ENCODE measurements at regions not wholly inside any gene's neighbourhood (a gene's known extent, or its start where the extent isn't known, plus 50 kb on each side); places are given as distances from the start of the nearest gene placed in this dataset.

GRCh38 chr4:160795216-160795615 lies 1368.6 kb downstream of the FSTL5 start:
- in situ Hi-C loops (cut with HindIII; ENCODE audit: low sequenced_read_pairs): no loop called here

DNA sequence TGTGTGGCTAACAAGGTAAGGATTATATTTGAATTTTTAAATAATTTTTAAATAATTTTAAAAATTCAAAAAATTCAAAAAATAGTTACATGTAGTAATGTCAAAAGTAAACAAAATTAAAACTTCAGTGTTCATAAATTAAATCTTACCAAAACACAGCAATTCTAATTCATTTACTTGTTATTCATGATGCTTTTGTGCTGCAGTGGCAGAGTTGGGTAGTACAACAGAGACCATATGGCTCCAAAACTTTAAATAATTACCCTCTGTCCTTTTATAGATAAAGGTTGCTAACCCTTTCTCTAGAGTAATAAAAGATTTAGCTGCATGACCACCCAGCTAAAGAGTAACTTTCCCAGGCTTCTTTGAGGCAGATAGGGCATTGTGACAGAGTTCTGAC lies 1355.6 kb downstream of the FSTL5 start:
- in situ Hi-C loops (cut with HindIII; ENCODE audit: low sequenced_read_pairs): no loop called here

GRCh38 chr4:160809576-160809975 lies 1354.2 kb downstream of the FSTL5 start:
- in situ Hi-C loops (cut with HindIII; ENCODE audit: low sequenced_read_pairs): no loop called here

DNA sequence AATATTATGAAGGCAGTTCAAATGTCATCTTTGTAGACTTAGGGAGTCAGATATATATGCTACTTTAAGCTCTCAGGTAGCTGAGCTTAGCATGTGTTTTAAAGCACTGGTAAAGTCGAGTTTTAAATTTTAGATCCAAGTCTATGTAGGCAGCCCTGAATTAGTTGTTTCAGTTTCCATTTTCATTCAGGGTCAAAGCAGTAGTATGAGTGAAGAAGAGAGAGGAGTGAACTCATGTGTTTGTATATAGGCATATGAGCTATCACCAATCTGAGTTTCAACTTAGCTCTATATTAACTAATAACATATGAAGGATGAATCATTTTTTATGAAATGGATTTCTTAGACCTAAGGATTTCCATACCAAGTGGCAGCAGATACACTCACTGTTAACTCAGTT lies 1353.4 kb downstream of the FSTL5 start:
- in situ Hi-C loops (cut with HindIII; ENCODE audit: low sequenced_read_pairs): no loop called here

- in situ Hi-C loops (cut with HindIII; ENCODE audit: low sequenced_read_pairs): no loop called here
These were observed 1352.9 kb downstream of the FSTL5 start for GRCh38 chr4:160810941-160811340.

- in situ Hi-C loops (cut with HindIII; ENCODE audit: low sequenced_read_pairs): no loop called here
These were observed 1351.8 kb downstream of the FSTL5 start for GRCh38 chr4:160811956-160812355.

DNA sequence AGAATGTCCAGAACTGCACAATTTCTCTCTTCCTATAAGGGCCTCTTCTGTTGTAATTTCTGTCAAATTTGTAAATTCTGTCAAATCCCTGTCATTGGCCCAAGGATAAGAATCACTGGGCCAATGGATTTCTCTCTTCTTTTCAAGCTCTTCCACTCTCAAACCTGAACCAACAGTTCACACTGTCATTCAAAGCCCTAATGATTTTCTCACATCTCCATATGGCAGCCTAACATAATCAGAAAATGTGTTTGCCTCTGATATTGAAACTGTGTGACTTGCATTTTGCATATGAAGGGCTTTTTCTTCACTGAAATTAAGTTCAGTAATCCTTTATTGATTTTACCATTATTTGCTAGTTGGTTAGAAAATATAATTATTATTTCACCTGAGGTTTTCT lies 1349.1 kb downstream of the FSTL5 start:
- in situ Hi-C loops (cut with HindIII; ENCODE audit: low sequenced_read_pairs): no loop called here

- in situ Hi-C loops (cut with HindIII; ENCODE audit: low sequenced_read_pairs): no loop called here
These were observed 1345.2 kb downstream of the FSTL5 start for GRCh38 chr4:160818571-160818970.

GRCh38 chr4:160819791-160820190 lies 1344.0 kb downstream of the FSTL5 start:
- in situ Hi-C loops (cut with HindIII; ENCODE audit: low sequenced_read_pairs): no loop called here

DNA sequence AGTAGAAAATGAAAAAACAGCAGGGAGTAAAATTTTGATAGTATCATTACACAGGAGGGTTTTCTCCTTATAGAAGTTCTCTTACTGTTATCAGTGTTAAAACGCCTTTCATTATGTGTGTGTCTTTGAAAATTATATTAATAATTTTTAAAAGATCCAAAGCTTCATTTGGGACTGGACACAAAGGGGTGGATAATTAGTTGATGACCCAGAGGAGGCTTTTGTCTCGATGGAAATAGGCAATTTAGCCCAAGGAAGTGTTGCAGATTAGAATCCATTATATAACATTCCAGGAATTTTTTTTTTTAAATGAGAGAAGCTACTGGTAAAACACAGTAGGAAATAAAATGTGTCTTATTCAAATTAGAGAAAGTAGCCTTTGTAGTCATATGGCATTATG lies 1339.3 kb downstream of the FSTL5 start:
- in situ Hi-C loops (cut with HindIII; ENCODE audit: low sequenced_read_pairs): no loop called here

DNA sequence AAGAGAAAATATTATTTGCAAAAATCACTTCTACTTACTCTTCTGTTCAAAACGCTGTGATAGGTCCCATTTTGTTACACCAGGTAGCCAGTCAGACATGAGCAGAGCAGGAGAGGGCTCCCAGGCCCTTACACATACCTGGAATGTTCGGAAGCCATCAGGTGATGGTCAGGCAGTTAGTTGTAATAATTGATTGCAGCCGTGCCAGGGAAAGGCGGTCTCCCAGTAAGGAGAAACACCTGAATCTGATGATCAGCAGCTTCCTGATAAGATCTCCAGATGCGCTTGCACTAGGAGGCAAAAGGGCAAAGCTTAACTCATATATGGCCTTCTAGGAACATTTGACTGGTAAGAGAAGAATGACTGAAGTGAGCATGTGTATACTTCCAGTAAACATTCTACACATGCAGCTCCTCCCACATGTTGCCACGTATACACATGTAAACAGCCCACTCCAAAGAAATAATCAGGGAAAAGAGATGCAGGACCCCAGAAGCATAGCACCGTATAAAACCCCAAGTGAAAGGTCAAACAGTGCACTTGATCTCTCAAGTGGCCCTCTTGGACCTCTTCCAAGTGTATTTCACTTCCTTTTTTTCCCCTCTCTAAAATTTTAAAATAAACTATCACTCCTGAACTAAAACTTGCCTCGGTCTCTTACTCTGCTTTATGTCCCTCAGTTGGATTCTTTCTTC lies 1338.0 kb downstream of the FSTL5 start:
- in situ Hi-C loops (cut with HindIII; ENCODE audit: low sequenced_read_pairs): no loop called here

DNA sequence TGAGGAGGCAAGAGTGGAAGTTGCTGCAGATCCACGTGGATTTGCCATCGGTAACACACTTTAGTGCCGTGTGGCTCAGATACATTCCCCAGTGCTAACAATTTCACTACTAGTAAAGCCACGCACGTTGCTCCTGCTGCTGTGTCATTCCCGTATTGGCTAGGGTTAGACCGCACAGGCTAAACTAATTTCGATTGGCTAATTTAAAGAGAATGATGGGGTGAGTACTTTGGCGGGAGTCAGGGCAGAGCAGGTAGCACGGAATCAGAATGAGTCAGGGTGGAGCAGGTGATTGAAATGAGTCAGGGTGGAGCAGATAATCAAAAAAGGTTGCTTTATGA lies 1337.5 kb downstream of the FSTL5 start:
- in situ Hi-C loops (cut with HindIII; ENCODE audit: low sequenced_read_pairs): no loop called here

- in situ Hi-C loops (cut with HindIII; ENCODE audit: low sequenced_read_pairs): no loop called here
These were observed 1332.5 kb downstream of the FSTL5 start for GRCh38 chr4:160831165-160831922.

DNA sequence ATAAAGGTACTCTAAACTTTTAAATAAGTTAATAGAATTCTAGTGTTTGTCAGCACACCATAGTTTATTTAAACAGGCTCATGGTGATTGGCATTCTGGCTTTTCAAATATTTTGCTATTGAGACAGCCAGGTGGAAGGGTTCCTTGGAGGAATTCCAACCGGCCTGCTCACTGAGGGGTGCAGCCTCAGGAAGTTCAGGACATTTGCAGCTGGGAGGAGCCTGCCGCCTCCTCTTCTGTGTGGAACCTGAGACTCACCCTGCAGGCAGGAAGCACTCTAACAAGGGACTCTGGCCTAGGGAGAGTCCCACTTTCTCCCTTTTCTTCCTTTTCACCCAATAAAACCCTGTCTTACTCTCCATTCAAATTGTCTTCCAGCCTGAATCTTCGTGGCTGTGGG lies 1328.0 kb downstream of the FSTL5 start:
- in situ Hi-C loops (cut with HindIII; ENCODE audit: low sequenced_read_pairs): no loop called here

DNA sequence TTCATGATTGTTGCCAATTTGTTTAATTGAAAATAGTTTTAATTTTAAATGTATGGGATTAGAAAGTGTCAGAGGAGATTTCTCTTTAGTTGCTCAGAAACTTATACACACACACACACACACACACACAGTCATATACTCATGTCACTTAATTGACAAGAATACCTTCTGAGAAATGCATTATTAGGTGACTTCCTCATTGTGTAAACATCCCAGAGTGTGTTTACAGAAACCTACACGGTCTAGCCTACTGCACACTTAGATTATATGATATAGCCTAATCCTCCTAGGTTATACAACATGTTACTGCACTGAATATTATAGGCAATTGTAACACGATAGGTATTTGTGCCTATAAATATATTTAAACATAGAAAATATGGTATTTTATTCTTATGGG lies 1327.4 kb downstream of the FSTL5 start:
- in situ Hi-C loops (cut with HindIII; ENCODE audit: low sequenced_read_pairs): no loop called here

DNA sequence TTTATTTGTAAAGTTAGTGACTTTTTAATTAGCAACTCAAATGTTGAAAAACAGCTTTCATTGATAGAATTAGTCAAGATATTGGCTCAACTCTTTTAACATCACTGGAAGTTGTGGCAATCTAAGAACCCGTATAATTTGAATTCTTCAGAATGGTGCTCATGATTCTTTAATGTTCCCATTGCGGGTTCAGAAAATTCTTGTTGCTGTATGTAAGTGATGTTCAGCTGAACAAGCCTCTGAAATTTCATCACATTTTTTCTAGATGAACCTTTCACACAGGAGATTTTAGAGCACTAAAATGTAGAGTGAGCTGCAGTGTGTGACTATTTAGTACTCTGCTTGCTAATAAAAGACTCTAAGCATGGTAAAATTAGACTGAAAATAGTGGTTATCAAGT lies 1317.7 kb downstream of the FSTL5 start:
- in situ Hi-C loops (cut with HindIII; ENCODE audit: low sequenced_read_pairs): no loop called here

DNA sequence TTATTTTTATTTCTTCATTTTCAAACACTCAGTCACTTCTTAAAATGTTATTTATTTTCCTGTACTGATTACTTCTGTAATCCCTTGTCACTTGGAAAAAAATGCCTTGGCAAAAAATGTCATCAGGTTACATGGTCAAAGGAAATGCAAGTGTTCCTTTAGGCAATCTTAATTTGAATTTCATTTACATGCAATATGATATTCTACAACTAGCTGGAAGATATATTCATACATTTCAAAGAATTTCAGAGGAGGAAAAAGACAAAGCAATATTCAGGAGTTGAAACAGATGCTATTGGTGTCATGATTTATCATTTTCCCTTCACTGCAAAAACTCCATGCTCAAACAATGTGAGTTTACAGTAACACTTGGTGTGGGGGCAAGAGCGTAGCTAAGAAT lies 1316.6 kb downstream of the FSTL5 start:
- in situ Hi-C loops (cut with HindIII; ENCODE audit: low sequenced_read_pairs): no loop called here

DNA sequence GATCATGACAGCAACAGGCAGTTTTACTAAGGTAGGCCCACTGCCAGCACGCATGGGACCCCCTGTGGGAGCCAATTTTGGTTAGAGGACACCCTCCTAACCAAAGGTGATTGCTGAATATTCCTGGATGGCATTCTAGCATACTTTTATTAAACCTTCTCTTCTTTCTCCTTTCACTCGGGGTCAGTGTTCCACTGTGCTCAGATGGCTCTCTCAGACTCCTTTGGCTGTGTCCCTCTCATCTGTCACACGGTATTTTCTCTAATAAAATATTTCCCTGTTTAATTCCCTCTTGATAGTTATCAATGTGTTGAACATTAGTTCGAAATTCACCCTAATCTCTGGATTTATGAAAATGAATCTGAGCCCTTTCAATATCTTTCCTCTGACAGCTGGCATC lies 1315.3 kb downstream of the FSTL5 start:
- in situ Hi-C loops (cut with HindIII; ENCODE audit: low sequenced_read_pairs): no loop called here

GRCh38 chr4:160848901-160849760 lies 1314.7 kb downstream of the FSTL5 start:
- in situ Hi-C loops (cut with HindIII; ENCODE audit: low sequenced_read_pairs): no loop called here

DNA sequence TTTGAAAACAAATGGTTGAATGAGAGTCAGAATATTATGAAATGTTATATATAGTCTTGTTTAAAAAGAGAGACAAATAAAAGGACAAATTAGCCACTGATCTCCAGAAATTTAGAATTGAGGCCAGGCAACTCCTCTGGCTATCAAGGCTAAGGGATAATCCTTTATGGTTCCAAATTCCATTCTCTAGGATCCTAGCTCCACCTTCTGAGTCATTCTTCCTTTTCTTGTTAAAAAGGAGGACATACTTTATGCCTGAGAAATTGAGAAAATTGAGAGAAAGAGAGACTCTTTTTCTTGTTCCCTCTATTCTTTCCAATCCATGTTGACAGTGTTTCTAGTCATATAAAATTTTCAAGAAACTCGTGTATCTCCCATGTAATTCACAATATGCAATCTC lies 1299.5 kb downstream of the FSTL5 start:
- in situ Hi-C loops (cut with HindIII; ENCODE audit: low sequenced_read_pairs): no loop called here

GRCh38 chr4:160869899-160870298 lies 1293.9 kb downstream of the FSTL5 start:
- in situ Hi-C loops (cut with HindIII; ENCODE audit: low sequenced_read_pairs): no loop called here

GRCh38 chr4:160872491-160872890 lies 1291.3 kb downstream of the FSTL5 start:
- in situ Hi-C loops (cut with HindIII; ENCODE audit: low sequenced_read_pairs): no loop called here

Measured in DLD1 (cell line).